ENCODE measurements at regions not wholly inside any gene's neighbourhood (a gene's known extent, or its start where the extent isn't known, plus 50 kb on each side); places are given as distances from the start of the nearest gene placed in this dataset.
A peak's percentile ranks its signal among the peaks of the same experiment; 100 is the strongest.

- Histone ChIP-seq H2AFZ (ENCODE audit: insufficient read depth, low read depth, low read length, poor library complexity, severe bottlenecking) (no peak overlapping the region), H4K20me1 (ENCODE audit: insufficient read depth, low read length) (no peaks in the 10 kb centered on the region), H3K9me3 (replicated peaks in 1 of 2; ENCODE audit: control insufficient read depth in 1 of 2, insufficient read depth in 1 of 2, low read length in 2 of 2) (no peaks in the 10 kb centered on the region), H3K4me3 (replicated peaks in 1 of 3; ENCODE audit: low read depth in 2 of 3, low read length in 3 of 3) (no peak overlapping the region), H3K9ac (ENCODE audit: insufficient read depth, low read length, poor library complexity, severe bottlenecking) (no peak overlapping the region), H3K36me3 (replicated peaks in 1 of 2; ENCODE audit: control insufficient read depth in 1 of 2, insufficient read depth in 2 of 2, low read length in 2 of 2) (no peaks in the 10 kb centered on the region), H3K27me3 (ENCODE audit: control insufficient read depth in 2 of 2, insufficient read depth in 2 of 2, low read length in 2 of 2) (no peaks in the 10 kb centered on the region), H3K27ac (ENCODE audit: low read depth in 1 of 2, low read length in 2 of 2) (no peak overlapping the region), H3K4me1 (ENCODE audit: control insufficient read depth in 1 of 2, insufficient read depth in 2 of 2, low read length in 2 of 2) (peaks cover 17 to 25% of the 10 kb centered on the region in 2 donors), H3K79me2 (ENCODE audit: insufficient read depth, low read length) (no peaks in the 10 kb centered on the region), H3K4me2 (replicated peaks; ENCODE audit: extremely low read depth, low read length, poor library complexity, severe bottlenecking) (no peak overlapping the region)
- DNase-seq: no peak
- Mint-ChIP-seq H3K9me3 (peaks cover 0 to 12% (median 6%) of the 10 kb centered on the region in 7 donors), H3K27me3 (ENCODE audit: low read depth in 3 of 3) (peaks cover 0 to 7% (median 5%) of the 10 kb centered on the region in 3 donors), H3K4me3 (no peak overlapping the region), H3K27ac (no peak overlapping the region), H3K4me1 (peaks cover 30% of the 10 kb centered on the region), H3K36me3 (peaks cover 3 to 10% of the 10 kb centered on the region in 2 donors)
- 93% methylated on average over 11 of the region's 19 CpGs for WGBS (ENCODE audit: insufficient coverage)
- intact Hi-C loops (cut with micrococcal nuclease): loop anchor here in 1 of 2 donors (10.0 kb wide), 1 partner anchor 50 kb away; no protein-coding TSS in a partner anchor
- TF ChIP-seq CTCF (IDR thresholded peaks at IDR 0.05): no peak
Measured at GRCh38 chr3:196144383-196145105, 62.7 kb upstream of the TFRC start.

GRCh38 chr3:196143708-196144382 is 62.0 kb upstream of the TFRC start:
- Histone ChIP-seq H3K27ac (ENCODE audit: low read depth in 1 of 2, low read length in 2 of 2) (no peak overlapping the region), H3K4me2 (replicated peaks; ENCODE audit: extremely low read depth, low read length, poor library complexity, severe bottlenecking) (no peak overlapping the region), H3K4me1 (ENCODE audit: control insufficient read depth in 1 of 2, insufficient read depth in 2 of 2, low read length in 2 of 2) (peaks cover 17 to 22% of the 10 kb centered on the region in 2 donors), H3K27me3 (ENCODE audit: control insufficient read depth in 2 of 2, insufficient read depth in 2 of 2, low read length in 2 of 2) (no peaks in the 10 kb centered on the region), H3K9me3 (replicated peaks in 1 of 2; ENCODE audit: control insufficient read depth in 1 of 2, insufficient read depth in 1 of 2, low read length in 2 of 2) (no peaks in the 10 kb centered on the region), H3K79me2 (ENCODE audit: insufficient read depth, low read length) (no peaks in the 10 kb centered on the region), H3K36me3 (replicated peaks in 1 of 2; ENCODE audit: control insufficient read depth in 1 of 2, insufficient read depth in 2 of 2, low read length in 2 of 2) (no peaks in the 10 kb centered on the region), H3K4me3 (replicated peaks in 1 of 3; ENCODE audit: low read depth in 2 of 3, low read length in 3 of 3) (no peak overlapping the region), H4K20me1 (ENCODE audit: insufficient read depth, low read length) (no peaks in the 10 kb centered on the region), H2AFZ (ENCODE audit: insufficient read depth, low read depth, low read length, poor library complexity, severe bottlenecking) (no peak overlapping the region), H3K9ac (ENCODE audit: insufficient read depth, low read length, poor library complexity, severe bottlenecking) (no peak overlapping the region)
- peaks cover 3 to 7% of the 10 kb centered on the region in 2 donors for H3K36me3 Mint-ChIP-seq
- no peak overlapping the region for H3K4me3 Mint-ChIP-seq
- peaks cover 26% of the 10 kb centered on the region for H3K4me1 Mint-ChIP-seq
- no peak for TF ChIP-seq CTCF (IDR thresholded peaks at IDR 0.05)
- 98% methylated on average over 17 of the region's 17 CpGs for WGBS (ENCODE audit: insufficient coverage)
- peak overlapping the region in 1 of 7 donors; percentile 46 for H3K27ac Mint-ChIP-seq
- intact Hi-C loops (cut with micrococcal nuclease): loop anchor here in 1 of 2 donors (10.0 kb wide), 1 partner anchor 49 kb away; no protein-coding TSS in a partner anchor
- no peak for DNase-seq
- H3K9me3 Mint-ChIP-seq: peaks cover 0 to 9% (median 6%) of the 10 kb centered on the region in 7 donors
- peaks cover 0 to 7% (median 5%) of the 10 kb centered on the region in 3 donors for H3K27me3 Mint-ChIP-seq (ENCODE audit: low read depth in 3 of 3)
